Tibial nerve (tissue), 4 donors: ENCODE measurements at regions not wholly inside any gene's neighbourhood (a gene's known extent, or its start where the extent isn't known, plus 50 kb on each side); places are given as distances from the start of the nearest gene placed in this dataset.

Experiments used
- DNase-seq, 2 donors: peaks; one replicate each; pipeline ENCODE4 v3.0.0-alpha.2; 2019; ENCODE audit warnings: low spot score in 2 of 2
- H3K27ac ChIP-seq, 4 donors: fragments of 200-600 bp; sonication (generic) in 3 of 4; one replicate each; pipeline ENCODE4 v1.5.1; 2017 to 2019; ENCODE audit warnings: mild to moderate bottlenecking in 1 of 4
- H3K27me3 ChIP-seq, 2 donors: fragments of 200-600 bp; sonication (generic) in 1 of 2; one replicate each; pipeline versions ENCODE4 v1.5.1 to v1.6.0; 2017 to 2019
- H3K36me3 ChIP-seq, 3 donors: fragments of 200-600 bp; sonication (generic); one replicate each; pipeline ENCODE4 v1.5.1; 2018 to 2019
- H3K4me1 ChIP-seq, 4 donors: fragments of 200-600 bp; sonication (generic) in 3 of 4; one replicate each; pipeline ENCODE4 v1.5.1; 2017 to 2019
- H3K4me3 ChIP-seq, 4 donors: fragments of 200-600 bp; sonication (generic) in 3 of 4; one replicate each; pipeline ENCODE4 v1.5.1; 2017 to 2019; ENCODE audit warnings: mild to moderate bottlenecking in 1 of 4, moderate library complexity in 1 of 4
- H3K9me3 ChIP-seq, 4 donors: fragments of 200-600 bp; sonication (generic) in 3 of 4; one replicate each; pipeline ENCODE4 v1.5.1; 2017 to 2019
- EP300 ChIP-seq, 2 donors: sonication (generic); formaldehyde crosslinking; IDR thresholded peaks; one replicate each; pipeline ENCODE4 v1.6.1; 2017; ENCODE audit warnings: antibody characterized with exemption in 2 of 2, mild to moderate bottlenecking in 1 of 2
- POLR2A ChIP-seq, 2 donors: fragments of 450-650 bp; IDR thresholded peaks; one replicate each; pipeline ENCODE4 v1.6.1; 2017; ENCODE audit warnings: antibody characterized with exemption in 2 of 2, mild to moderate bottlenecking in 2 of 2, moderate library complexity in 2 of 2
- WGBS, 2 donors: methylation state at CpG; one replicate each; pipeline ENCODE4 v1.1.5; 2018; 5-methylcytosine and 5-hydroxymethylcytosine counted together
- TF ChIP-seq, protein P1 (sequence below), 5 experiments: fragments of 200-600 bp in 3 of 5; fragments of 450-650 bp in 2 of 5; sonication (generic) in 3 of 5; IDR thresholded peaks; one replicate each; pipeline ENCODE4 v1.5.1; 2016 to 2019; ENCODE audit warnings: antibody characterized with exemption in 5 of 5, mild to moderate bottlenecking in 3 of 5, moderate library complexity in 2 of 5

DNA sequence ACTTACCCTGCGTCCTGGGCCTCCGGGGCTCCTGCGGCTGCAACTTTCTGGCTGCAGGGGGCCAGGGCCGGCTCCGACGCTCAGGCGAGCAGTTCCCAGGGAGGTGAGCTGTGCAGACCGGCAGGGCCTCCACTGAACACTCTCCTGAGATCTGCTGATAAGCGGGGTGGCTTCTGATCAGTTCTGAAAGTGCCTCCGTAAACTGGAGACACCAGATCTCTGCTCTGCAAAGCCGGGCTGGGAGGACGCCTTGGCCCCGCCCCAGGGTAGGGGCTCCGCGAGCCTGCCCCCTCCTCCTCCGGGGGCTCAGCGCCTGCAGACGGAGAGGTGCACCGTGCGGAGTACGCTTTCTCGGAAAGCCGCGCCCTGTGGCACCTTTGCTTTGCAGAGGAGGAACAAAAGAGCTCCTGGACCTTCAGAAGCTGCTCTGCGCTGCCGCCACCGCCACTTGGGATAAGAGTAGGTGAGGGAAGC is 141.3 kb upstream of the VKORC1L1 start:
- peaks cover 0 to 39% (median 0%) of the 10 kb centered on the region in 3 donors for H3K36me3 ChIP-seq
- 27 to 38% methylated on average over 27 of the region's 27 CpGs for WGBS, 2 donors
- peak overlapping the region in 2 of 4 donors; percentile 6 to 28 for H3K4me3 ChIP-seq
- DNase-seq = no peak
- H3K27ac ChIP-seq = no peak overlapping the region
- no peaks in the 10 kb centered on the region for H3K9me3 ChIP-seq
- no peaks in the 10 kb centered on the region for H3K27me3 ChIP-seq
- TF ChIP-seq POLR2A (IDR thresholded peaks at IDR 0.05) (no peak), EP300 (IDR thresholded peaks at IDR 0.05) (no peak)
- TF ChIP-seq, protein P1, sequence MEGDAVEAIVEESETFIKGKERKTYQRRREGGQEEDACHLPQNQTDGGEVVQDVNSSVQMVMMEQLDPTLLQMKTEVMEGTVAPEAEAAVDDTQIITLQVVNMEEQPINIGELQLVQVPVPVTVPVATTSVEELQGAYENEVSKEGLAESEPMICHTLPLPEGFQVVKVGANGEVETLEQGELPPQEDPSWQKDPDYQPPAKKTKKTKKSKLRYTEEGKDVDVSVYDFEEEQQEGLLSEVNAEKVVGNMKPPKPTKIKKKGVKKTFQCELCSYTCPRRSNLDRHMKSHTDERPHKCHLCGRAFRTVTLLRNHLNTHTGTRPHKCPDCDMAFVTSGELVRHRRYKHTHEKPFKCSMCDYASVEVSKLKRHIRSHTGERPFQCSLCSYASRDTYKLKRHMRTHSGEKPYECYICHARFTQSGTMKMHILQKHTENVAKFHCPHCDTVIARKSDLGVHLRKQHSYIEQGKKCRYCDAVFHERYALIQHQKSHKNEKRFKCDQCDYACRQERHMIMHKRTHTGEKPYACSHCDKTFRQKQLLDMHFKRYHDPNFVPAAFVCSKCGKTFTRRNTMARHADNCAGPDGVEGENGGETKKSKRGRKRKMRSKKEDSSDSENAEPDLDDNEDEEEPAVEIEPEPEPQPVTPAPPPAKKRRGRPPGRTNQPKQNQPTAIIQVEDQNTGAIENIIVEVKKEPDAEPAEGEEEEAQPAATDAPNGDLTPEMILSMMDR (IDR thresholded peaks at IDR 0.05) = no peak
- peaks cover 0 to 6% (median 2%) of the 10 kb centered on the region in 4 donors for H3K4me1 ChIP-seq

DNA sequence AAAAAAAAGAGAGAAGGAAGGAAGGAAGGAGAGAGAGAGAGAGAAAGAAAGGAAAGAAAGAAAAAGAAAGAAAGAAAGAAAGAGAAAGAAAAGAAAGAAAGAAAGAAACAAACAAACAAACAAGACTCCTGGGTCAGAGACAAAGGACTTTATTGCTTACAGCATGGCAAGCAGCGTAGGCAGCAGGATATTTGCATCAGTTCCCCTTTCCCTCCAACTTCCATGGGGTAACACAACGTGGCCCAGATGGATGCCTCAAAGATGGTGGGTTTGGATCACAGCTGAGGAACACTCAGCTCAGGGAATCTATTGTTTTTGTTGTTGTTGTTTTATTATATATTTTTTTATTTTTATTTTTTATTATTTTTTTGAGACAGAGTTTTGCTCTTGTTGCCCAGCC is 128.5 kb upstream of the VKORC1L1 start:
- Histone ChIP-seq H3K36me3 (peaks cover 0 to 13% (median 0%) of the 10 kb centered on the region in 3 donors), H3K4me3 (no peak overlapping the region), H3K27ac (no peak overlapping the region), H3K4me1 (peaks cover 0 to 20% (median 0%) of the 10 kb centered on the region in 4 donors), H3K9me3 (no peaks in the 10 kb centered on the region), H3K27me3 (no peaks in the 10 kb centered on the region)
- TF ChIP-seq POLR2A (IDR thresholded peaks at IDR 0.05) = no peak
- DNase-seq = no peak
- WGBS, 2 donors = 73 to 87% methylated on average over 2 of the region's 2 CpGs

DNA sequence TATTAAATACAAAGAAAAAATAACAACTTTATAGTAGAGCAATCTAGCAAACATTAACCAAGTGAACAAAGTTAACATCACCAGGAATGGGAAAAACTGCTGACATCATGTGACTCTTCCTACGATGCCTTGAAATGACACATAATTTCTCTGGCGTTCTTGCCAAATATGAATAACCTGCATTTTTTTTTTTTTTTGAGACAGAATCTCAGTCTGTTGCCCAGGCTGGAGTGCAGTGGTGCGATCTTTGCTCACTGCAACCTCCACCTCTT is 126.5 kb upstream of the VKORC1L1 start:
- Histone ChIP-seq H3K27me3 (no peaks in the 10 kb centered on the region), H3K36me3 (no peaks in the 10 kb centered on the region), H3K9me3 (no peaks in the 10 kb centered on the region), H3K27ac (no peak overlapping the region), H3K4me3 (no peak overlapping the region), H3K4me1 (peaks cover 0 to 28% (median 3%) of the 10 kb centered on the region in 4 donors)
- 53 to 56% methylated on average over 3 of the region's 3 CpGs for WGBS, 2 donors
- DNase-seq = no peak
- TF ChIP-seq, protein P1 (IDR thresholded peaks at IDR 0.05) = no peak
- TF ChIP-seq POLR2A (IDR thresholded peaks at IDR 0.05) = no peak
- TF ChIP-seq EP300 (IDR thresholded peaks at IDR 0.05) = no peak

DNA sequence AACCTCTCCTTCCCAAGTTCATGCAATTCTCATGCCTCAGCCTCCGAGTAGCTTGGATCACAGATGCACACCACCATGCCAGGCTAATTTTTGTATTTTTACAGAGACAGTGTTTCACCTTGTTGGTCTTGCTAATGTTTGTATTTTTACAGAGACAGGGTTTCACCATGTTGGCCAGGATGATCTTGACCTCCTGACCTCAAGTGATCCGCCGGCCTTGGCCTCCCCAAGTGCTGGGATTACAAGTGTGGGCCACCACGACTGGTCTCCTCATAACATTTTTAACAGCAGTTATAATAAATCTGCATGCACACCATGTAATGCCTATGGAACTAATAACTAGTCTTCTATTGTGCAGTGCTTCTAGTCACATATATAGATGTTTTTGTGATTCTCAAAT is 123.8 kb upstream of the VKORC1L1 start:
- Histone ChIP-seq H3K27ac (no peak overlapping the region), H3K4me3 (no peak overlapping the region), H3K9me3 (no peaks in the 10 kb centered on the region), H3K4me1 (peaks cover 0 to 35% (median 9%) of the 10 kb centered on the region in 4 donors), H3K27me3 (no peaks in the 10 kb centered on the region), H3K36me3 (peaks cover 0 to 7% (median 0%) of the 10 kb centered on the region in 3 donors)
- TF ChIP-seq EP300 (IDR thresholded peaks at IDR 0.05) = no peak
- TF ChIP-seq, protein P1 (IDR thresholded peaks at IDR 0.05) = no peak
- no peak for TF ChIP-seq POLR2A (IDR thresholded peaks at IDR 0.05)
- no peak for DNase-seq
- WGBS, 2 donors = 94 to 96% methylated on average over 4 of the region's 4 CpGs

DNA sequence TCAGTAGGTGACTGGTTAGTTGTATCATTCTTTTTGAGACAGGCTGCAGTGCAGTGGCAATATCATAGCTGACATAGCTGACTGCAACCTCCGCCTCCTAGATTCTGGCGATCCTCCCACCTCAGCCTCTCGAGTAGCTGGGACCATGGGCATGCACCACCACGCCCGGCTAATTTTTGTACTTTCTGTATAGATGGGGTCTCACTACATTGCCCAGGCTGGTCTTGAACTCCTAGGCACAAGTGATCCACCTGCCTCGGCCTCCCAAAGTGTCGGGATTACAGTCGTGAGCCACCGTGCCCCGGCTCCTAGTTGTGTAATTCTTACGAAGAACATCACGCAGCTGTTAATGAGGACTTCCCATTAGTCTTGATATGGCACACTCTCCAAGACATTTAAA is 123.4 kb upstream of the VKORC1L1 start:
- WGBS, 2 donors = 95 to 96% methylated on average over 12 of the region's 12 CpGs
- peaks cover 0 to 11% (median 0%) of the 10 kb centered on the region in 3 donors for H3K36me3 ChIP-seq
- TF ChIP-seq EP300 (IDR thresholded peaks at IDR 0.05) (no peak), POLR2A (IDR thresholded peaks at IDR 0.05) (no peak)
- TF ChIP-seq, protein P1 (IDR thresholded peaks at IDR 0.05) = no peak
- H3K27ac ChIP-seq = no peak overlapping the region
- H3K4me1 ChIP-seq = peaks cover 0 to 35% (median 9%) of the 10 kb centered on the region in 4 donors
- no peak for DNase-seq
- H3K27me3 ChIP-seq = no peaks in the 10 kb centered on the region
- H3K4me3 ChIP-seq = no peak overlapping the region
- H3K9me3 ChIP-seq = no peaks in the 10 kb centered on the region
